AG09309 (cell line): ENCODE measurements at regions not wholly inside any gene's neighbourhood (a gene's known extent, or its start where the extent isn't known, plus 50 kb on each side); places are given as distances from the start of the nearest gene placed in this dataset.

Experiments
- DNase-seq: peaks from one replicate; pipeline ENCODE4 v3.0.0-alpha.2; 2010; ENCODE audit warnings: low read depth
- H3K4me3 ChIP-seq: 2 replicates; pipeline ENCODE4 v1.5.1; 2011; ENCODE audit warnings: mild to moderate bottlenecking, low read depth, low read length, moderate library complexity; ENCODE audit not compliant: control insufficient read depth
- CTCF ChIP-seq: IDR thresholded peaks from 2 replicates; pipeline ENCODE4 v1.5.1; 2011; ENCODE audit warnings: mild to moderate bottlenecking, low read depth, low read length, inconsistent platforms; ENCODE audit not compliant: insufficient read depth, control insufficient read depth; ENCODE audit errors: missing control alignments

DNA sequence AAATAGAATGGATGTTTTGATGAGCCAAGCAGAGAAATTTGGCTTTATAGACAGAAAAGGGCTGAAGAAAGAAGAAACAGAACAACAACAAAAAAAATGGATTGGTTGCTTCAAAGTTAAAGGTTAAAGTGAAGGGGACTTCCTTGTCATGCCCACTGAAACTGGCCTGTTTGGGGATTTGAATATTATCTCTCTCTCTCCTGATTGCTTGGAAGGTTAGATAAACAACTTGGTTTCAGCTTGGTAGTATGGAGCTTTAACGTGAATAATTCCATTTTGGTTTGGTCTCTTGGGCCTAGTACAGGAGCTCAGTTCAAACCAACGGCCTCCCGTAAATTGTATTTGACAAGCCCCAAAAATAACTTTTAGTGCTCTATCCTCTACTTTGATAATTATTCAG, 70.8 kb upstream of the MBNL1 start:
- no peak overlapping the region for H3K4me3 ChIP-seq
- no peak for DNase-seq
- TF ChIP-seq CTCF, result no peak

DNA sequence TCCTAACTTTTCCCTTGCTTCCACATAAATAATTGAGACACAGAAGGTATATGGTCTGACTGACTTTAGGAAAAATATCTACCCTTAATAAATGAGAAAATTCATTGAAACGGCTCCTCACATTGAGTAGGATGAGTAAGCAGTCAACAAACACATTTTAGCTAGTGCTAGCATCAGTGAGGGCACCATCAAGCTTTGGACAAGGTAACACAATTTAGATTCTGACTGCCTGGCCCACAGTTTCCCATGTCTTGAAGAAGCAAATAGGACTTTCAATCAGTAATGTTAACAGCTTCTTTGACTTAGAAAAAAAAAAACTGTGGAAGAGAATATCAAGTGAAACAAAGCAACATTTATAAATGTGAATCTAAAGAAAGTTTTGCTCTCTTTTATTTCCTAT, 70.1 kb upstream of the MBNL1 start:
- H3K4me3 ChIP-seq, result no peak overlapping the region
- DNase-seq, result no peak
- TF ChIP-seq CTCF, result no peak

GRCh38 chr3:152199102-152199840, 69.5 kb upstream of the MBNL1 start:
- no peak for DNase-seq
- no peak overlapping the region for H3K4me3 ChIP-seq
- no peak for TF ChIP-seq CTCF

GRCh38 chr3:152200476-152201420, 68.0 kb upstream of the MBNL1 start:
- TF ChIP-seq CTCF, result no peak
- no peak for DNase-seq
- H3K4me3 ChIP-seq, result no peak overlapping the region

DNA sequence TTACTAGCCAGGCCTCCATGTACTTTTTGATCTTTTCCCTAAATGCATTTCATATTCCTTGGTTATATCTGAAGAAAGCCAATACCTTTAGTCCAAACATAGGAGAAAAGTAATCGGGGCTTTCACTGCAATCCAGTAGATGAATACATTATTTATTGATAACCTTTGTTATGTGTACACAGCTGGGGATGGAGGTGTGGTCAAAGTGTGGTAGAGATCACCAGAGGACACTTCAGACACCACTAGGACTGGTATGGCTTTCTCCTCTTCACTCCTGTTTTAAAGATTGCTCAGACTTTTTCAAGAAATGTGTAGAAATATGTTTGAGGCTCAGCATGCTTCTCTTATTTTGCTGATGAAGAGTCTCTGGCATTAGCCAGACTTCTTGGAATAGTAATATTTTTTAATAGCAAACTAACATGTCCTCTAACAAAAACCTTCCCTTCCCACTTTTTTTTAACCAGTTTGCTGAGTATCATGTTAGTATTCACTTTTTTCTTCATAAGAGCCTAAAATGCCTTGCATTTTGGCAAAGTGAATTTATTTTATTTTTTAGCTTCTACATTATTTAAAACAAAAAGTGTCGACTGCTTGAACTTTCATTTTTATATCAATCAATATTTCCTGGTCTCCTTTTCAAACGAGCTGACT, 65.6 kb upstream of the MBNL1 start:
- H3K4me3 ChIP-seq, result no peak overlapping the region
- no peak for DNase-seq
- no peak for TF ChIP-seq CTCF

GRCh38 chr3:152203652-152204051, 65.1 kb upstream of the MBNL1 start:
- TF ChIP-seq CTCF, result no peak
- DNase-seq, result no peak
- H3K4me3 ChIP-seq, result no peak overlapping the region
